Right lobe of liver (tissue), 6 donors: ENCODE measurements at regions not wholly inside any gene's neighbourhood (a gene's known extent, or its start where the extent isn't known, plus 50 kb on each side); places are given as distances from the start of the nearest gene placed in this dataset.

Source experiments
- ATAC-seq, 4 donors: fragments of 200-7000 bp; cut with Tn5 transposase; one replicate each; pipeline ENCODE4 v1.9.1; 2020; ENCODE audit warnings: mild to moderate bottlenecking in 4 of 4, moderate library complexity in 4 of 4
- DNase-seq, 3 donors: peaks; one replicate each; pipeline ENCODE4 v3.0.0-alpha.2; 2020
- H3K27ac ChIP-seq, 3 donors: fragments of 200-600 bp; one replicate each; pipeline ENCODE4 v1.8.0; 2022
- H3K27me3 ChIP-seq, 2 donors: fragments of 200-600 bp; one replicate each; pipeline ENCODE4 v1.8.0; 2022
- H3K36me3 ChIP-seq, 4 donors: fragments of 200-600 bp; sonication (generic) in 1 of 4; one replicate each; pipeline versions ENCODE4 v1.5.1 to v1.8.0; 2017 to 2022; ENCODE audit warnings: control low read depth in 1 of 4
- H3K4me1 ChIP-seq, 4 donors: fragments of 200-600 bp; sonication (generic) in 1 of 4; one replicate each; pipeline versions ENCODE4 v1.5.1 to v1.8.0; 2017 to 2022; ENCODE audit warnings: control low read depth in 1 of 4
- H3K4me3 ChIP-seq, 3 donors: fragments of 200-600 bp; one replicate each; pipeline ENCODE4 v1.8.0; 2022
- H3K9me3 ChIP-seq, 4 donors: fragments of 200-600 bp; sonication (generic) in 1 of 4; one replicate each; pipeline versions ENCODE4 v1.5.1 to v1.8.0; 2017 to 2022; ENCODE audit warnings: control low read depth in 1 of 4
- CTCF ChIP-seq, 4 donors: fragments of 200-600 bp in 3 of 4; fragments of 450-650 bp in 1 of 4; IDR thresholded peaks; one replicate each; pipeline versions ENCODE4 v1.5.1 to v1.8.0; 2016 to 2022; ENCODE audit warnings: antibody characterized with exemption in 4 of 4, mild to moderate bottlenecking in 2 of 4
- POLR2A ChIP-seq: fragments of 450-650 bp; IDR thresholded peaks from one replicate; pipeline ENCODE4 v1.6.1; 2017; ENCODE audit warnings: antibody characterized with exemption, mild to moderate bottlenecking
- WGBS: methylation state at CpG from one replicate; pipeline ENCODE4 v1.1.6; 2018; ENCODE audit warnings: low coverage, low lambda C conversion rate; ENCODE audit not compliant: insufficient coverage; ENCODE audit errors: missing lambda C conversion rate; 5-methylcytosine and 5-hydroxymethylcytosine counted together
- intact Hi-C, 2 donors: fragments of 100-400 bp; cut with DNase I; formaldehyde crosslinking; loops; one replicate each; pipeline versions ENCODE4 v1.11.2 to v1.14.1; 2022
- donor health status: DM: no; HTN: yes; CAD: no.
- donor health status: DM: no; HTN: no; CAD: no.
- donor health status: DM: no; HTN: no; CAD: no.
- donor health status: DM: no; HTN: yes; CAD: no.
- donor health status: DM: no; HTN: yes; CAD: no.

- Histone ChIP-seq H3K27me3 (no peaks in the 10 kb centered on the region), H3K4me1 (peaks cover 0 to 13% (median 0%) of the 10 kb centered on the region in 4 donors), H3K36me3 (no peaks in the 10 kb centered on the region), H3K4me3 (no peak overlapping the region), H3K27ac (no peak overlapping the region), H3K9me3 (no peaks in the 10 kb centered on the region)
- WGBS: 88% methylated on average over 2 of the region's 2 CpGs
- intact Hi-C loops: no loop called here
- DNase-seq: no peak
- no peak for TF ChIP-seq CTCF (IDR thresholded peaks at IDR 0.05)
- TF ChIP-seq POLR2A: no peak
- no peak for ATAC-seq
These were observed 206.5 kb upstream of the IRX3 start for GRCh38 chr16:54493061-54493460.

- Histone ChIP-seq H3K36me3 (no peaks in the 10 kb centered on the region), H3K4me1 (peaks cover 0 to 3% (median 0%) of the 10 kb centered on the region in 4 donors), H3K27ac (no peak overlapping the region), H3K27me3 (no peaks in the 10 kb centered on the region), H3K4me3 (no peak overlapping the region), H3K9me3 (no peaks in the 10 kb centered on the region)
- 71% methylated on average over 2 of the region's 2 CpGs for WGBS
- ATAC-seq (no peak), DNase-seq (no peak)
- intact Hi-C loops: no loop called here
- TF ChIP-seq CTCF (IDR thresholded peaks at IDR 0.05) (no peak), POLR2A (no peak)
These were observed 203.5 kb upstream of the IRX3 start for GRCh38 chr16:54490112-54490488.

- Histone ChIP-seq H3K36me3 (no peaks in the 10 kb centered on the region), H3K27me3 (no peaks in the 10 kb centered on the region), H3K4me3 (no peak overlapping the region), H3K9me3 (no peaks in the 10 kb centered on the region), H3K4me1 (peaks cover 0 to 3% (median 0%) of the 10 kb centered on the region in 4 donors), H3K27ac (no peak overlapping the region)
- 58% methylated on average over 11 of the region's 11 CpGs for WGBS
- intact Hi-C loops: no loop called here
- no peak for DNase-seq
- peak in 1 of 4 donors; percentile 39 for ATAC-seq
- no peak for TF ChIP-seq CTCF (IDR thresholded peaks at IDR 0.05)
- no peak for TF ChIP-seq POLR2A
These were observed 202.9 kb upstream of the IRX3 start for GRCh38 chr16:54489225-54490111.

- Histone ChIP-seq H3K27me3 (no peaks in the 10 kb centered on the region), H3K9me3 (no peaks in the 10 kb centered on the region), H3K4me1 (peaks cover 0 to 3% (median 0%) of the 10 kb centered on the region in 4 donors), H3K27ac (no peak overlapping the region), H3K36me3 (no peaks in the 10 kb centered on the region), H3K4me3 (no peak overlapping the region)
- TF ChIP-seq CTCF (IDR thresholded peaks at IDR 0.05) (no peak), POLR2A (no peak)
- intact Hi-C loops: no loop called here
- 96% methylated on average over 3 of the region's 3 CpGs for WGBS
- no peak for DNase-seq
- no peak for ATAC-seq
These were observed 202.1 kb upstream of the IRX3 start for GRCh38 chr16:54488729-54489128.
